Stimulated activated CD4-positive, alpha-beta T cell treated with anti-CD3 and anti-CD28 coated beads, Interleukin-1b, Interleukin-23, amount 100 ng/mL, for 24 hours (primary cell): ENCODE measurements at regions not wholly inside any gene's neighbourhood (a gene's known extent, or its start where the extent isn't known, plus 50 kb on each side); places are given as distances from the start of the nearest gene placed in this dataset.
"Not testable (repeated sequence)": the region's sequence is repeated elsewhere in the genome, so short reads cannot be mapped to it uniquely, and the experiment has no call there.

Experiments used
- DNase-seq, 4 experiments: peaks; one replicate each; pipeline ENCODE4 v3.0.0-alpha.2; 2020; ENCODE audit warnings: low read depth in 4 of 4, low spot score in 1 of 4

- DNase-seq: no peak
Measured at GRCh38 chr7:85681241-85681640, 494.4 kb upstream of the SEMA3D start.

DNA sequence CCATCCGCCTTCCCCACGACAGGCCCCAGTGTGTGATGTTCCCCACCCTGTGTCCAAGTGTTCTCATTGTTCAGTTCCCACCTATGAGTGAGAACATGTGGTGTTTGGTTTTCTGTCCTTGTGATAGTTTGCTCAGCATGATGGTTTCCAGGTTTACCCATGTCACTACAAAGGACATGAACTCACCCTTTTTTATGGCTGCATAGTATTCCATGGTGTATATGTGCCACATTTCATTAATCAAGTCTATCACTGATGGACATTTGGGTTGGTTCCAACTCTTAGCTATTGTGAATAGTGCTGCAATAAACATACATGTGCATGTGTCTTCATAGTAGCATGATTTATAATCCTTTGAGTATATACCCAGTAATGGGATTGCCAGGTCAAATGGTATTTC is 488.2 kb upstream of the SEMA3D start:
- not testable (repeated sequence) for DNase-seq

DNA sequence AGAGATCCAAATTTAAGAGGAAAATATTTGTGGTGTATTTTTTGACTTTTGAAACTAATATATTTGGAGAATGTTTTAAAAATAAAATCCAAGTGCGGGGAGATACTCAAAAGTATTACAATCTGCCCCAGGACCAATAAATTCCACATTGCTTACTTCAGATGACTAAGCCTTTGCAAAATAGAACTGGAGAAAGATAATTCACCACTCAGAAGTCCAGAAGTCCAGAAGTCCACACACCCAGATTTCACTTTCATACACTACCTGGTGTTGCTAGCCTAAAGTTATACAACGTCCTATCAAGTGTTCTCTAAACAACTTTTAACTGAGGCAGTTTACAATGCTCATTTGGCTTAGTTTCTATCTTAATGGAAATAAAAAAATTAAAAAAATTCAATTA is 487.0 kb upstream of the SEMA3D start:
- no peak for DNase-seq

GRCh38 chr7:85669225-85669624 is 482.4 kb upstream of the SEMA3D start:
- no peak for DNase-seq

DNA sequence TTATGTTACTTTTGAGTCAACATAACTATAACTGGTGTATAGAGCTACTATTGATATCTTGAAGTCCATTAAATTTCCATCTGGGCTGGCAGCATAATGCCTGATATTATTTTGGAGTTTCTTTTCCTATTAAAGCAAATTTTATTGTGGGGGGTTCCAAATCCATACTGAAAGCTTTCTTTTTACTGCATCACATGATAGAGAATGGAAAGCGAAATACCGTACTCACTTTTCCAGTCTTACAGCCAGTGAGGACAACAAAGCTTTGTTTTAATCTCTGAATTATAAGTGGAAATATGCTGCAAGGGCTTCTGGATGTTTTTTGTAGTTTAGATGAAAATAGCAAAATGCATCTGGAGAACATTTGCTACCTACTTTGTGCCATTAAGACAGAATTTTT is 477.5 kb upstream of the SEMA3D start:
- no peak for DNase-seq

DNA sequence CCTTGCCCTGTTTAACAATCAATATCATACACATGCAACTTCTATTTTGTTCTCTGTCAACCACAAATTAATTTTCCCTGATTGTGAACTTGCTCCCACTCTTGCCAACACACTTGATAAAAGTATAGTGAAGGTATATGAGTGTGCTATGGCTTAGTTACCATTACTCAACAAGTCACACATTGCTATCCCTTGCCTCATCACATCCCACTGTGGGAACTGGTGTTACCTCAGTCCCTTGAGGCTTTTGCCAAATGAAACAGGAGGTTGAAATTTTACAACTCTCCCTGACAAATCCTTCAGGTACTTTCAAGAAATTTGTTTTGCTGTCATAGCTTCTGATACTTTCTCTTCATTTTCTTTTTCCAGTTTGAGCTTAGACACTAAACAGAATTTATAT is 472.5 kb upstream of the SEMA3D start:
- no peak for DNase-seq

DNA sequence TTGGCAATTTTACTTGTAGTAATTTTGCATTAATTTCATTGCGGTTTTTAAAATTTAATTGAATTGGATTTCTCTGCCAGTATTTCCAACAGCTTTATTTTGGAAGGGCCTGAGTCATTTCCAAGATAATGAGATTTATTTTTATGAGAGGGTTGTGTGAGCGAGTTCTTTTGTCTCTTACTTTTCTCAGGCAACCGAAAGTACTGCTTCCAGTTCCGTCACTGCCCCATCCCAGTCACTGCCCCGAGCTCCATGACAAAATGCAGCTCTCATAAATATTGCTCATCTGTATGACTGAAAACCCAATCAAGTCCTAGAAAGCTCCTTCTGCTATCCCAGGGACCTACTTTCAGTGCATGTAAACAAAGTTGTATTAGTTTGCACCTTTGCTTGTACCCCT is 468.4 kb upstream of the SEMA3D start:
- DNase-seq: no peak

DNA sequence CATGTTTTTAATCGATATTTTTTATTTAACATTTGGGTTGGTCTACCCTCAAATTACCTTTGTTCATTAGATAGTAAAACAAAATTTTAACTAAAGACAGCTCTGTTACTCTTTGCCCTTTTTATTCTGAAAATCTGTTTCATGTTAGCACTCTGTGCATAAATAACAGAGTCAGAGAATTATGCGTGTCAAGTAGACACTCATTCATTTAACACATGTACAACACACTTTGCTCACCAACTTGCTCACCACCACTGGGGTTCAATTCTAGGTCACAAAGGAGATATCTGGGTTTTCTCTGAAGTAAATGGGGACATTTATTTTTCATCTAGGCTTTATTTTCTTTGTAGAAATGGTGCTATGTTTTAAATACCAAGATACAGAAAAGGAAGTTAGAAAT is 457.4 kb upstream of the SEMA3D start:
- DNase-seq: no peak

- DNase-seq: no peak
Measured at GRCh38 chr7:85641331-85641730, 454.5 kb upstream of the SEMA3D start.

- no peak for DNase-seq
Measured at GRCh38 chr7:85638394-85638793, 451.5 kb upstream of the SEMA3D start.

- DNase-seq: no peak
Measured at GRCh38 chr7:85634951-85635350, 448.1 kb upstream of the SEMA3D start.

GRCh38 chr7:85630904-85631600 is 444.2 kb upstream of the SEMA3D start:
- no peak for DNase-seq

GRCh38 chr7:85627791-85628586 is 441.1 kb upstream of the SEMA3D start:
- DNase-seq: no peak

DNA sequence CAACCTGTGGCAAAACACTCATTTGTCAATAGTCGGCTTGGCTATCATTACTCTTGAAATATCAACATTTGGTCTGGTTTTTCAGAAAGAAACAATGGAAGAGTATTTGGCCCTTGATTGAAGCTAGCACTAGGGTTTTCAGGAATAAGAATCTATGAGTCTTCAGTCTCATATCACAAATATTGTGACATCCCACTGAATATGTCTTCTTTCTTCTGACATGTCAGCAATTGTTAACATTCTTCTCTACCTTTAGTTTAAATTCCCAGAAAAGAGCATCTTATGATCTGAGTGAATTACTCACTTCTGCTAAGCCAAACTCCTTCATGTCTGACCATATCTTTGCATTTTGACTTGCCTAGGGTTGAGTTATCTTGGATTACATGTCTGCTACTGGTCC is 435.2 kb upstream of the SEMA3D start:
- no peak for DNase-seq

GRCh38 chr7:85620936-85621685 is 434.3 kb upstream of the SEMA3D start:
- DNase-seq: no peak

GRCh38 chr7:85619236-85619635 is 432.4 kb upstream of the SEMA3D start:
- DNase-seq: no peak

DNA sequence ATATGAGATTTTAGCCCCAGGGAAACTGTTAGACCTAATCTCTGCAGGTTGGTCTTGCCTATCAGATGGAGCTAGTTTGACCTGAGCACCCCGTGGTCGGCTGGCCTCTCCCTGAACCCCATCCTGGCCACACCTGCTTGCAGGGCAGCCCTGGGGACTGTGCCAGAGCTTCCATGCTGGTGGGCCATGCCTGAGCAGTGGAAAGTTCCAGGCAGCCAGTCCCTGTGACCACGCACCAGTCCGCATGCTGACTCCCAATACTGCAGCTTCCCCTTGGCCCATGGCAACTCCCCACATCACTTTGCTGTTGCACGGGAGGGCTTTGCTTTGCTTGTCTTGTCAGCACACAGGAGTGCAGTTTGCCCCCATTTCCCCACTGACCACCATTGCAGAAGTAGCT is 427.8 kb upstream of the SEMA3D start:
- DNase-seq: no peak

- no peak for DNase-seq
Measured at GRCh38 chr7:85612514-85612913, 425.7 kb upstream of the SEMA3D start.

GRCh38 chr7:85608804-85609203 is 421.9 kb upstream of the SEMA3D start:
- DNase-seq: no peak

DNA sequence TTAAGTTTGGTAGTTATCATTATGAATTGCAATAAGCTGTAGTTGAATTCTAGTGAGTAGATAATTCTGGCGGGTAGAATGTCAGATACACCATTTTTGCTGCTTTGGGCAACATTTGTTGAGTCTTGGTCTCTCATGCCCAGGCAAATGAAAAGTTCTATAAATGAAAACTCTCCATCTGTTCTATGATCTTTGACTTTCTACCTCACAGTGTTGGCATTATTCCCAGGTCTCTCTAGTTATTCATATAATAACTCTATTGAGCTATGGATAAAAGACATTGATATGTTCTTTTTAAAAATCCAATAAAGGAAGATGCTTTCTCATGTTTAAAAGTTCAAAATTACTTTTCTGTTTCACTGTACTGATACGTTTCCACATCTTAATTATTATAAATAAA is 415.3 kb upstream of the SEMA3D start:
- no peak for DNase-seq

DNA sequence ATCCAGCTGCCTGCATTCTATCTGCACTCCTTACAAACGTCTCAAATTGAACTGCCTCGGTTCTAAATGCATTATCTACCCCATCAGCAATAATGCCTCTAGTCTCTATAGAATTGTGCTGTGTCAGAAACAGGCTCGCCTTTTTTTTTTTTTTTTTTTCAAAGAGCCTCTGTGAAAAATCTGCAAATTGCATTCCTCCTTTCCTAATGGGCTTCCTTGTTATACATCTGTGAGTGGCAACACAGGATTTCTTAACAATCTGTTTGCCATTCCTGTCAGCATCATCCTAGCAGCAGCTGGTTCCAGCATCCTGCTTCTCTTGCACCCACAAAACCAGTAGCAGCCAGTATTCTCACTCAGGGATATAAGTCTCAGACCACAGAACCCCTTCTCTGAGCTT is 413.5 kb upstream of the SEMA3D start:
- DNase-seq: no peak

DNA sequence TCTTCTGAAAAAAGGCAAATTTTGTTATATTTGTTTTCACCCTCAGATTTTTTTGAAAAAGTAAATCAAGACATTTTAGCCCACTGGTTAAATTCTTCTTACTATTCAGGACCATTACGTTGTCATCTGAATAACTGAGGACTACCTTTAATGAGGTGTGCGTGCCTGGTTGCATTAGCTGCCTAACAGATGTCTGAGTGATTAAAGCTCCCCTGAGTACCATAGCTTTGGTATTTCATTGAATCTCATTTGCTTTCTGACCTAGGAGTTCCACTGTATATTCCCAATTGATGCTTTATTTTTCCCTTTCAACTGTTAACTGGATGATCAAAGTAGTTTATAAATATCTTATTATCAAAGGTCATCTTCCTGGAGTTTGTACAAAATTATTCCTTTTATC is 410.0 kb upstream of the SEMA3D start:
- no peak for DNase-seq
